ENCODE measurements at regions not wholly inside any gene's neighbourhood (a gene's known extent, or its start where the extent isn't known, plus 50 kb on each side); places are given as distances from the start of the nearest gene placed in this dataset.

- TF ChIP-seq CTCF (IDR thresholded peaks at IDR 0.05) (no peak), POLR2A (IDR thresholded peaks at IDR 0.05) (no peak)
Measured at GRCh38 chr3:148601766-148602685, 95.7 kb upstream of the AGTR1 start.
